ENCODE measurements at regions not wholly inside any gene's neighbourhood (a gene's known extent, or its start where the extent isn't known, plus 50 kb on each side); places are given as distances from the start of the nearest gene placed in this dataset.

DNA sequence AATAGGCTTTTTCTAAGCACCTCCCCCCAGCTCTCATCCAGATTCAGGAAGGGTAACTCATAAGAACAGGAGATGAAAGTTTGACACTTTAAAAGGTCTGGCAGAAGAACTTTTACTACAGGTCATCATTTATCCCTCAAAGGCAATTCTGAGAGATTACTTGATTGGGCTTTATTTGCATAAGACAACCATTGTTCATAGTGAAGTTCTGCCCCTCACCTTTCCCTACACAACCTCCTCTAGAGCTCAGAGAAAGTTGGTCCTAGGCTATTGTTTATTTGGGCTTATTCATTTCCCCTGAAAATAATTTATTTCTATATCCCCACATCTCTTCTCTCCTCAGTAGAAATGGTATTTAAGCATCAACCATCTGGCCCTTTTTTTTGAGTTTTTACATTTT lies 568.4 kb downstream of the ZNF608 start:
- H3K36me3 Mint-ChIP-seq (ENCODE audit: insufficient read depth in 1 of 3, low read depth in 3 of 3) = peaks cover 16 to 36% (median 20%) of the 10 kb centered on the region in 3 experiments
- H4K20me1 ChIP-seq (ENCODE audit: control insufficient read depth, insufficient read depth, insufficient read length) = no peaks in the 10 kb centered on the region
- H3K27ac Mint-ChIP-seq = peak overlapping the region in 1 of 3 experiments; percentile 43; a peak in 1 of 7 replicates
- H3K23me2 ChIP-seq (ENCODE audit: insufficient read length, low read depth, low read length, poor library complexity, severe bottlenecking) = no peaks in the 10 kb centered on the region
- no peaks in the 10 kb centered on the region for H3K79me1 ChIP-seq (ENCODE audit: insufficient read depth, low read depth, low read length, poor library complexity, severe bottlenecking)
- H3K27me3 ChIP-seq (ENCODE audit: insufficient read depth, low read length) = no peaks in the 10 kb centered on the region
- no peaks in the 10 kb centered on the region for H3K27me3 Mint-ChIP-seq (ENCODE audit: low read depth)
- no peak overlapping the region for H3K27ac ChIP-seq (ENCODE audit: insufficient read length, low read depth, low read length)
- no peak overlapping the region for H3K18ac ChIP-seq (ENCODE audit: insufficient read length, low read depth, low read length)
- H2BK5ac ChIP-seq (ENCODE audit: insufficient read length, low read length) = no peak overlapping the region
- TF ChIP-seq, protein P1, sequence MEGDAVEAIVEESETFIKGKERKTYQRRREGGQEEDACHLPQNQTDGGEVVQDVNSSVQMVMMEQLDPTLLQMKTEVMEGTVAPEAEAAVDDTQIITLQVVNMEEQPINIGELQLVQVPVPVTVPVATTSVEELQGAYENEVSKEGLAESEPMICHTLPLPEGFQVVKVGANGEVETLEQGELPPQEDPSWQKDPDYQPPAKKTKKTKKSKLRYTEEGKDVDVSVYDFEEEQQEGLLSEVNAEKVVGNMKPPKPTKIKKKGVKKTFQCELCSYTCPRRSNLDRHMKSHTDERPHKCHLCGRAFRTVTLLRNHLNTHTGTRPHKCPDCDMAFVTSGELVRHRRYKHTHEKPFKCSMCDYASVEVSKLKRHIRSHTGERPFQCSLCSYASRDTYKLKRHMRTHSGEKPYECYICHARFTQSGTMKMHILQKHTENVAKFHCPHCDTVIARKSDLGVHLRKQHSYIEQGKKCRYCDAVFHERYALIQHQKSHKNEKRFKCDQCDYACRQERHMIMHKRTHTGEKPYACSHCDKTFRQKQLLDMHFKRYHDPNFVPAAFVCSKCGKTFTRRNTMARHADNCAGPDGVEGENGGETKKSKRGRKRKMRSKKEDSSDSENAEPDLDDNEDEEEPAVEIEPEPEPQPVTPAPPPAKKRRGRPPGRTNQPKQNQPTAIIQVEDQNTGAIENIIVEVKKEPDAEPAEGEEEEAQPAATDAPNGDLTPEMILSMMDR (conservative IDR thresholded peaks at IDR 0.05) = no peak
- no peak overlapping the region for H3K4ac ChIP-seq (ENCODE audit: low read depth, low read length)
- H4K5ac ChIP-seq (ENCODE audit: insufficient read length, low read depth, low read length) = no peak overlapping the region
- H4K8ac ChIP-seq (replicated peaks; ENCODE audit: insufficient read length, low read depth, low read length) = no peak overlapping the region
- no peak overlapping the region for H3K4me3 Mint-ChIP-seq
- H2AFZ ChIP-seq (ENCODE audit: low read length) = no peak overlapping the region
- no peak for DNase-seq
- H2BK120ac ChIP-seq (ENCODE audit: low read depth, low read length, poor library complexity, severe bottlenecking) = no peak overlapping the region
- H3K56ac ChIP-seq (ENCODE audit: insufficient read length, low read depth, low read length) = no peak overlapping the region
- H3K9ac ChIP-seq (ENCODE audit: extremely low read depth, insufficient read length, low read length) = no peak overlapping the region
- H3K23ac ChIP-seq (ENCODE audit: insufficient read length, low read depth, low read length) = no peak overlapping the region
- no peak overlapping the region for H2BK15ac ChIP-seq (ENCODE audit: low read depth, low read length)
- no peak overlapping the region for H3K4me2 ChIP-seq (ENCODE audit: insufficient read depth, insufficient read length, low read length)
- H2BK12ac ChIP-seq (ENCODE audit: insufficient read length, low read depth, low read length) = no peak overlapping the region
- H4K91ac ChIP-seq (ENCODE audit: insufficient read length, low read depth, low read length) = no peak overlapping the region
- H3K4me1 Mint-ChIP-seq = peaks cover 12 to 17% of the 10 kb centered on the region in 2 experiments
- no peak overlapping the region for H3T11ph ChIP-seq (ENCODE audit: low read length)
- no peaks in the 10 kb centered on the region for H3K79me2 ChIP-seq (ENCODE audit: insufficient read depth, low read length)
- H3K9me3 ChIP-seq (ENCODE audit: control insufficient read depth, low read depth, low read length) = peaks cover 1% of the 10 kb centered on the region
- H3K14ac ChIP-seq (ENCODE audit: insufficient read depth, low read length) = no peak overlapping the region
- H2AK5ac ChIP-seq (ENCODE audit: insufficient read length, low read length) = no peak overlapping the region
- peaks cover 23 to 33% of the 10 kb centered on the region in 2 experiments for H3K9me3 Mint-ChIP-seq
- H2BK20ac ChIP-seq (ENCODE audit: low read depth, low read length, poor library complexity, severe bottlenecking) = no peak overlapping the region
- H3K4me1 ChIP-seq (ENCODE audit: insufficient read depth, low read length) = no peaks in the 10 kb centered on the region
